ENCODE measurements at regions not wholly inside any gene's neighbourhood (a gene's known extent, or its start where the extent isn't known, plus 50 kb on each side); places are given as distances from the start of the nearest gene placed in this dataset.

GRCh38 chr7:132035517-132036362, 479.3 kb upstream of the PODXL start:
- no peak for TF ChIP-seq ZNF232 (CRISPR knock-in tag; IDR thresholded peaks at IDR 0.05)
- no peak for TF ChIP-seq CTCF (IDR thresholded peaks at IDR 0.05)
- no peak for TF ChIP-seq MLX (CRISPR knock-in tag; IDR thresholded peaks at IDR 0.05)
- TF ChIP-seq ATF6 (CRISPR knock-in tag; IDR thresholded peaks at IDR 0.05): no peak
- TF ChIP-seq JUN (CRISPR knock-in tag; IDR thresholded peaks at IDR 0.05): no peak
- TF ChIP-seq SMAD3 (CRISPR knock-in tag; IDR thresholded peaks at IDR 0.05; ENCODE audit: borderline replicate concordance): no peak
- TF ChIP-seq SOX15 (CRISPR knock-in tag; IDR thresholded peaks at IDR 0.05): no peak
- no peak for TF ChIP-seq SP1 (CRISPR knock-in tag; conservative IDR thresholded peaks at IDR 0.05)
- TF ChIP-seq USF2 (CRISPR knock-in tag; IDR thresholded peaks at IDR 0.05): no peak
